ENCODE measurements at regions not wholly inside any gene's neighbourhood (a gene's known extent, or its start where the extent isn't known, plus 50 kb on each side); places are given as distances from the start of the nearest gene placed in this dataset.

- TF ChIP-seq, protein P1, sequence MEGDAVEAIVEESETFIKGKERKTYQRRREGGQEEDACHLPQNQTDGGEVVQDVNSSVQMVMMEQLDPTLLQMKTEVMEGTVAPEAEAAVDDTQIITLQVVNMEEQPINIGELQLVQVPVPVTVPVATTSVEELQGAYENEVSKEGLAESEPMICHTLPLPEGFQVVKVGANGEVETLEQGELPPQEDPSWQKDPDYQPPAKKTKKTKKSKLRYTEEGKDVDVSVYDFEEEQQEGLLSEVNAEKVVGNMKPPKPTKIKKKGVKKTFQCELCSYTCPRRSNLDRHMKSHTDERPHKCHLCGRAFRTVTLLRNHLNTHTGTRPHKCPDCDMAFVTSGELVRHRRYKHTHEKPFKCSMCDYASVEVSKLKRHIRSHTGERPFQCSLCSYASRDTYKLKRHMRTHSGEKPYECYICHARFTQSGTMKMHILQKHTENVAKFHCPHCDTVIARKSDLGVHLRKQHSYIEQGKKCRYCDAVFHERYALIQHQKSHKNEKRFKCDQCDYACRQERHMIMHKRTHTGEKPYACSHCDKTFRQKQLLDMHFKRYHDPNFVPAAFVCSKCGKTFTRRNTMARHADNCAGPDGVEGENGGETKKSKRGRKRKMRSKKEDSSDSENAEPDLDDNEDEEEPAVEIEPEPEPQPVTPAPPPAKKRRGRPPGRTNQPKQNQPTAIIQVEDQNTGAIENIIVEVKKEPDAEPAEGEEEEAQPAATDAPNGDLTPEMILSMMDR (IDR thresholded peaks at IDR 0.05; ENCODE audit: insufficient read depth, low read length), result no peak
- no peak for TF ChIP-seq REST (IDR thresholded peaks at IDR 0.05; ENCODE audit: insufficient replicate concordance, low read depth)
- no peak for TF ChIP-seq POLR2AphosphoS5 (IDR thresholded peaks at IDR 0.05; ENCODE audit: low read depth)
These were observed 951.4 kb downstream of the NR2F1-AS1 start for GRCh38 chr5:92629574-92629973.

All from HL-60 (cell line).